ENCODE measurements at regions not wholly inside any gene's neighbourhood (a gene's known extent, or its start where the extent isn't known, plus 50 kb on each side); places are given as distances from the start of the nearest gene placed in this dataset.

GRCh38 chr13:73336773-73337172, 278.0 kb downstream of the KLF5 start:
- H3K27ac ChIP-seq, result no peak overlapping the region
- TF ChIP-seq, protein P1, sequence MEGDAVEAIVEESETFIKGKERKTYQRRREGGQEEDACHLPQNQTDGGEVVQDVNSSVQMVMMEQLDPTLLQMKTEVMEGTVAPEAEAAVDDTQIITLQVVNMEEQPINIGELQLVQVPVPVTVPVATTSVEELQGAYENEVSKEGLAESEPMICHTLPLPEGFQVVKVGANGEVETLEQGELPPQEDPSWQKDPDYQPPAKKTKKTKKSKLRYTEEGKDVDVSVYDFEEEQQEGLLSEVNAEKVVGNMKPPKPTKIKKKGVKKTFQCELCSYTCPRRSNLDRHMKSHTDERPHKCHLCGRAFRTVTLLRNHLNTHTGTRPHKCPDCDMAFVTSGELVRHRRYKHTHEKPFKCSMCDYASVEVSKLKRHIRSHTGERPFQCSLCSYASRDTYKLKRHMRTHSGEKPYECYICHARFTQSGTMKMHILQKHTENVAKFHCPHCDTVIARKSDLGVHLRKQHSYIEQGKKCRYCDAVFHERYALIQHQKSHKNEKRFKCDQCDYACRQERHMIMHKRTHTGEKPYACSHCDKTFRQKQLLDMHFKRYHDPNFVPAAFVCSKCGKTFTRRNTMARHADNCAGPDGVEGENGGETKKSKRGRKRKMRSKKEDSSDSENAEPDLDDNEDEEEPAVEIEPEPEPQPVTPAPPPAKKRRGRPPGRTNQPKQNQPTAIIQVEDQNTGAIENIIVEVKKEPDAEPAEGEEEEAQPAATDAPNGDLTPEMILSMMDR (conservative IDR thresholded peaks at IDR 0.05), result no peak

DNA sequence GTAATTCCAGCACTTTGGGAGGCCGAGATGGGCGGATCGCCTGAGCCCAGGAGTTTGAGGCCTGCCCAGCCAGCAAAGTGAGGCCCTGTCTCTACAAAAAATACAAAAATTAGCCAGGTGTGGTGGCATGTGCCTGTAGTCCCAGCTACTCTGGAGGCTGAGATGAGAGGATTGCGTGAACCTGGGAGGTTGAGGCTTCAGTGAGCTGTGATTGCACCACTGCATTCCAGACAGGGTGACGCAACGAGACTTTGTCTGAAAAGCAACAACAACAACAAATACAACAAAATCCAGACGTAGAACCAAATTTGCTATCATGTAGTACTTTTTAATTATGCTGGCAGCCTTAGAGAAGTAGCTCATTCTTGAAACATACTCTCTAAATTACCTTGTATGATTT, 277.1 kb downstream of the KLF5 start:
- TF ChIP-seq, protein P1 (conservative IDR thresholded peaks at IDR 0.05), result no peak
- no peak overlapping the region for H3K27ac ChIP-seq

DNA sequence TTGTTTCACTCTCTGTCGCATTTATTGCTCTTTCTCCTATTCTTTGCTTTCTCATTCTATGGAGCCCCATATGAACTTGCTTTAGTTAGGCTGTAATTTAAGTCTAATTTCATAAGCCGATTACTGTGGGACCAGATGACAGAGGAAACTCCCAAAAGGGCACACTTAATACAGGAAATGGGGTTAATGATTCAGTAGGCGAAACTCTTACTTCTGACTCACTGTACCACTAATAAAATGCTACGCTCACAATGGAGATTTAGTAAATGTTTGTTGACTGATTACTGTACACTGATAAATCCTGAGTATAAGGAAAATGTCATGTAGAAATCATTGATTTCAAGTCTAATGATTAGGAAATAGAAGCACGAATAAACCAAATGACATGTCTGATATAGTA, 276.4 kb downstream of the KLF5 start:
- TF ChIP-seq, protein P1 (conservative IDR thresholded peaks at IDR 0.05), result no peak
- no peak overlapping the region for H3K27ac ChIP-seq

DNA sequence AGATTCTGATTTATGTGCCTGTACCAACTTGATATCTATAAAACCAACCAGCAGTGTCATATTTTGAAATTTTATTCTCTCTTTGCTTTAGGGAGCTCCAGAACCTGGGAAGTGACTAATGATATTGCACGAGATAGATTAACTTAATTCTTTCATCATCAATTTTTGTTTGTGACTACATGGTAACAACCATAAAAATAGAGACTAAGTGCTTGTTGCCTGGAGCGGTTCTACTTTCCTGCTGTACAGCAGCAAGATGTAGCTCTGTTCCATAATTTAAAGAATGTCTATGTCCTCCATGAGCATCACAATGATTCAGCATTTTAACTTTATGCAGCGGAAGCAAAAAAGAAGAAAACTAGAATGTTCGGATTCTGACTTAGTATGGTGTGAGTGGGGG, 275.6 kb downstream of the KLF5 start:
- no peak overlapping the region for H3K27ac ChIP-seq
- TF ChIP-seq, protein P1 (conservative IDR thresholded peaks at IDR 0.05), result no peak

DNA sequence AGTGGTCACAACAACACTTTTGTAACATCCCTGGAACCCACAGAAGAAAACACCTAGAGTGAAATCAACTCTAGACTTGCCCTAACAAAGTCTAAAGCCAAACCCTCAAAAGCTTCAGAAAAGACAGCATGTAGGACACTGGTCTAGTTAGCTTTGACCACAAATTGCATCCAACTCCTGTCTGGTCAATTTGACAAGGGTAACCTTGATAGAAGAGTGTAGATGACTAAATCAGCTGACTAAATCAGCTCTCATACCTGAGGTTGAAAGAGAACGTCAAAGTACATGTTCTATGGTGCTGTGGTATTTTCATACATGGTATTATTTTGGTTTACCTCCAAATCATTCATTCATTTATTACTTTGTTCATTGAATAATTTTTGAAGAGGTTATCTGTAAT, 272.8 kb downstream of the KLF5 start:
- no peak overlapping the region for H3K27ac ChIP-seq
- TF ChIP-seq, protein P1 (conservative IDR thresholded peaks at IDR 0.05), result no peak

DNA sequence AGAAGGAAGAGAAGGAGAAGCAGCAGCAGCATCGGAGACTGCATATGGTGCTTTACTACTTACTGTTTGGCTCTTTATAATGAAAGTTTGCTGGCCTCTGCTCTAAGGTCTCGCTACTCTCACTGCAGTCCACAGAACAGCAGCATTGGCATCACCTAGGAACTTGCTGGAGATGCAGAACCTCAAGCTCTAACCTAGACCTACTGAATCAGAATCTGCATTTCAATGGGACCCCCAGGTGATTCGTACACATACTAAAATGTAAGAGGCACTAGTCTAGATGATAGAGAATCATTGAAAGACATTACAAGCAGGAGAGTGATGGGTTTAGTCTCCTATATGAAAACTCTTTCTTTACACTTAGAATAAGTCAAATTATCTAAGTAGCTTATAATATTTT, 270.6 kb downstream of the KLF5 start:
- TF ChIP-seq, protein P1 (conservative IDR thresholded peaks at IDR 0.05), result no peak
- H3K27ac ChIP-seq, result no peak overlapping the region

DNA sequence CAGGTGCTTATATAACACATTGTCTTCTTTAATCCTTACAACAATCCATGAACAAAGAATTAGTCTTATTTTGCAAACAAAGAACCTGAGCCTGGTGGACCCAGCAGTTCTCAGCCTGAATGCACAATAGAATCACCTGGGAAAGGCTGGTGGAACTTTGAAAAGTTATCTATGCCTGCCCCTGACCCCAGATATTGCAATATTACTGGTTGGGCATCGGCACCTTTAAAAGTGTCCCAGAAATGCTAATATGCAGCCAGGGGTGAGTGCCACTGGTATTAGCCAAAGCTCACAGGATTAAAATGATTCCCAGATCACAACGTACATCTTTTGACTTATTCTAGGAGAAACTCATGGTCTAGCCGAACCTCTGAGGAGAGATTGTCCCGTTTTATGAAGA, 268.8 kb downstream of the KLF5 start:
- no peak overlapping the region for H3K27ac ChIP-seq

More for the DNA sequence above, 268.8 kb downstream of the KLF5 start:
- TF ChIP-seq, protein P1 (conservative IDR thresholded peaks at IDR 0.05), result no peak
